Heart right ventricle (tissue), 16 donors: ENCODE measurements at regions not wholly inside any gene's neighbourhood (a gene's known extent, or its start where the extent isn't known, plus 50 kb on each side); places are given as distances from the start of the nearest gene placed in this dataset.
"Not testable (repeated sequence)": the region's sequence is repeated elsewhere in the genome, so short reads cannot be mapped to it uniquely, and the experiment has no call there.

Experiments used
- ATAC-seq, 8 donors: fragments of 200-7000 bp; cut with Tn5 transposase; one replicate each; pipeline ENCODE4 v1.9.1; 2020; ENCODE audit warnings: mild to moderate bottlenecking in 8 of 8, moderate library complexity in 8 of 8, moderate number of reproducible peaks in 1 of 8
- DNase-seq, 2 donors: peaks; one replicate each; pipeline ENCODE4 v3.0.0-alpha.2; 2020
- H3K27ac ChIP-seq, 10 donors: fragments of 200-600 bp; sonication (generic) in 2 of 10; one replicate each; pipeline versions ENCODE4 v1.5.0 to v1.8.0; 2020 to 2022; ENCODE audit warnings: mild to moderate bottlenecking in 3 of 10
- H3K27me3 ChIP-seq, 7 donors: fragments of 200-600 bp; one replicate each; pipeline ENCODE4 v1.8.0; 2021 to 2022; ENCODE audit warnings: mild to moderate bottlenecking in 2 of 7
- H3K36me3 ChIP-seq, 9 donors: fragments of 200-600 bp; sonication (generic) in 1 of 9; one replicate each; pipeline versions ENCODE4 v1.5.0 to v1.8.0; 2020 to 2022; ENCODE audit warnings: mild to moderate bottlenecking in 2 of 9
- H3K4me1 ChIP-seq, 9 donors: fragments of 200-600 bp; sonication (generic) in 1 of 9; one replicate each; pipeline versions ENCODE4 v1.5.0 to v1.8.0; 2020 to 2022; ENCODE audit warnings: mild to moderate bottlenecking in 4 of 9
- H3K4me3 ChIP-seq, 10 donors: fragments of 200-600 bp; sonication (generic) in 2 of 10; one replicate each; pipeline versions ENCODE4 v1.5.0 to v1.8.0; 2020 to 2022; ENCODE audit warnings: mild to moderate bottlenecking in 7 of 10, moderate library complexity in 2 of 10
- H3K9me3 ChIP-seq, 11 donors: fragments of 200-600 bp in 10 of 11; sonication (generic) in 2 of 11; one replicate each; pipeline versions ENCODE4 v1.5.0 to v1.8.0; 2013 to 2022; ENCODE audit warnings: mild to moderate bottlenecking in 2 of 11, control low read depth in 1 of 11, moderate library complexity in 1 of 11
- CTCF ChIP-seq, 9 donors: fragments of 200-600 bp; sonication (generic) in 2 of 9; IDR thresholded peaks; one replicate each; pipeline versions ENCODE4 v1.5.0 to v1.8.0; 2021 to 2022; ENCODE audit warnings: antibody characterized with exemption in 9 of 9, mild to moderate bottlenecking in 5 of 9, moderate library complexity in 1 of 9
- WGBS, 2 donors: extraction: QIAGEN DNeasy Blood & Tissue Kit; methylation state at CpG; one replicate each; pipeline ENCODE4 v1.1.7; 2013; ENCODE audit warnings: inconsistent platforms in 1 of 2; 5-methylcytosine and 5-hydroxymethylcytosine counted together
- intact Hi-C, 10 donors: fragments of 100-400 bp; cut with DNase I; formaldehyde crosslinking; loops; one replicate each; pipeline versions ENCODE4 v1.11.1 to v1.14.2; 2022
- donor health status: Arrhythmogenic right ventricular cardiomyopathy.
- donor health status: ischemic (EF 13 %, LVEDD 7.1; RV severe dilation, severe dysfunction).
- donor health status: healthy with polysubstance abuse.
- donor health status: DM: no; HTN: yes; CAD: no.
- donor health status: DM: no; HTN: no; CAD: no.
- donor health status: ischemic (EF 25% LVEDD 6.9; RV normal size, moderate dysfunction).
- donor health status: ischemic (EF 25% LVEDD 5.7; RV mildly dilated, moderate dysfunction).
- donor health status: healthy.
- donor health status: DM: yes; HTN: yes; CAD: no.
- donor health status: Ischemic cardiomyopathy.
- donor health status: ischemic (EF 35%, LVEDD 5.7; RV mildly dilated, moderate dysfunction).
- donor health status: nonischemic (EF 11% LVEDD 7.7; RV severe dilation, severe dysfunction).
- donor health status: DM: yes; HTN: yes; CAD: no.
- donor health status: PGD.
- donor health status: ischemic (EF 29% LVEDD 5.4; RV normal size, mild dysfunction).
- donor health status: nonischemic (EF 23%, LVEDD 6.1; RV moderate dilation, normal function).

- ATAC-seq = no peak
- Histone ChIP-seq H3K27ac (no peak overlapping the region), H3K4me1 (no peaks in the 10 kb centered on the region), H3K36me3 (no peaks in the 10 kb centered on the region), H3K4me3 (no peak overlapping the region), H3K9me3 (no peaks in the 10 kb centered on the region), H3K27me3 (peaks cover 0 to 4% (median 0%) of the 10 kb centered on the region in 7 donors)
- no peak for DNase-seq
- no peak for TF ChIP-seq CTCF (IDR thresholded peaks at IDR 0.05)
- intact Hi-C loops = no loop called here
- WGBS, 2 donors = 56 to 65% methylated on average over 2 of the region's 2 CpGs
Observed at GRCh38 chrX:98203800-98204199, 1320.1 kb downstream of the RPA4 start.

GRCh38 chrX:98207947-98208346, 1324.2 kb downstream of the RPA4 start:
- H3K27ac ChIP-seq = no peak overlapping the region
- TF ChIP-seq CTCF (IDR thresholded peaks at IDR 0.05) = no peak
- peaks cover 0 to 4% (median 0%) of the 10 kb centered on the region in 11 donors for H3K9me3 ChIP-seq
- H3K4me1 ChIP-seq = no peaks in the 10 kb centered on the region
- intact Hi-C loops = no loop called here
- 82 to 84% methylated on average over 3 of the region's 3 CpGs for WGBS, 2 donors
- no peak overlapping the region for H3K4me3 ChIP-seq
- peaks cover 0 to 4% (median 0%) of the 10 kb centered on the region in 7 donors for H3K27me3 ChIP-seq
- no peaks in the 10 kb centered on the region for H3K36me3 ChIP-seq
- ATAC-seq (no peak), DNase-seq (no peak)

- Histone ChIP-seq H3K9me3 (peaks cover 0 to 15% (median 0%) of the 10 kb centered on the region in 11 donors), H3K4me3 (no peak overlapping the region), H3K4me1 (no peaks in the 10 kb centered on the region), H3K27me3 (no peaks in the 10 kb centered on the region), H3K36me3 (no peaks in the 10 kb centered on the region), H3K27ac (no peak overlapping the region)
- intact Hi-C loops = loop anchor here in 1 of 10 donors (10.0 kb wide), 1 partner anchor 64 kb away; no protein-coding TSS in a partner anchor
- TF ChIP-seq CTCF (IDR thresholded peaks at IDR 0.05) = no peak
- no peak for DNase-seq
- no peak for ATAC-seq
Observed at GRCh38 chrX:98231003-98231402, 1347.3 kb downstream of the RPA4 start.

- H3K27ac ChIP-seq, DNase-seq, intact Hi-C loops, H3K27me3 ChIP-seq, ATAC-seq, H3K36me3 ChIP-seq, H3K4me3 ChIP-seq, H3K4me1 ChIP-seq: not testable (repeated sequence)
- peaks cover 0 to 12% (median 0%) of the 10 kb centered on the region in 11 donors for H3K9me3 ChIP-seq
- 78 to 82% methylated on average over 6 of the region's 6 CpGs for WGBS, 2 donors
Observed at GRCh38 chrX:98240061-98240460, 1356.4 kb downstream of the RPA4 start.

GRCh38 chrX:98263135-98263534, 1379.4 kb downstream of the RPA4 start:
- no peaks in the 10 kb centered on the region for H3K36me3 ChIP-seq
- no peak for TF ChIP-seq CTCF (IDR thresholded peaks at IDR 0.05)
- no peaks in the 10 kb centered on the region for H3K27me3 ChIP-seq
- H3K4me1 ChIP-seq = no peaks in the 10 kb centered on the region
- no peak overlapping the region for H3K4me3 ChIP-seq
- H3K27ac ChIP-seq = no peak overlapping the region
- ATAC-seq = no peak
- peaks cover 0 to 14% (median 0%) of the 10 kb centered on the region in 11 donors for H3K9me3 ChIP-seq
- intact Hi-C loops = no loop called here
- no peak for DNase-seq
